ENCODE measurements at regions not wholly inside any gene's neighbourhood (a gene's known extent, or its start where the extent isn't known, plus 50 kb on each side); places are given as distances from the start of the nearest gene placed in this dataset.

GRCh38 chr20:7622399-7622961 is 317.8 kb downstream of the HAO1 start:
- Histone ChIP-seq H3K4me2 (ENCODE audit: low read depth, low read length, poor library complexity, severe bottlenecking) (no peak overlapping the region), H3F3A (ENCODE audit: low read depth) (no peaks in the 10 kb centered on the region), H4K20me1 (ENCODE audit: insufficient read depth, low read length, poor library complexity, severe bottlenecking) (no peaks in the 10 kb centered on the region), H3K9ac (ENCODE audit: low read depth, low read length, poor library complexity, severe bottlenecking) (no peak overlapping the region), H3K9me3 (ENCODE audit: insufficient read depth, low read depth, low read length) (no peaks in the 10 kb centered on the region), H3K4me3 (ENCODE audit: low read length, poor library complexity, severe bottlenecking) (no peak overlapping the region), H3K9me2 (replicated peaks; ENCODE audit: low read depth, low read length) (no peaks in the 10 kb centered on the region), H3K27me3 (ENCODE audit: insufficient read depth, low read length, poor library complexity, severe bottlenecking) (no peaks in the 10 kb centered on the region), H3K79me2 (ENCODE audit: insufficient read depth, low read length) (no peaks in the 10 kb centered on the region), H3K36me3 (ENCODE audit: insufficient read depth, low read length) (no peaks in the 10 kb centered on the region), H2AFZ (ENCODE audit: low read length) (no peak overlapping the region), H3K4me1 (ENCODE audit: insufficient read depth, low read length, poor library complexity, severe bottlenecking) (no peaks in the 10 kb centered on the region)
- no peak for TF ChIP-seq CTCF (conservative IDR thresholded peaks at IDR 0.05; ENCODE audit: low read length)
- no peak for TF ChIP-seq EZH2phosphoT487 (IDR thresholded peaks at IDR 0.05; ENCODE audit: borderline replicate concordance)

DNA sequence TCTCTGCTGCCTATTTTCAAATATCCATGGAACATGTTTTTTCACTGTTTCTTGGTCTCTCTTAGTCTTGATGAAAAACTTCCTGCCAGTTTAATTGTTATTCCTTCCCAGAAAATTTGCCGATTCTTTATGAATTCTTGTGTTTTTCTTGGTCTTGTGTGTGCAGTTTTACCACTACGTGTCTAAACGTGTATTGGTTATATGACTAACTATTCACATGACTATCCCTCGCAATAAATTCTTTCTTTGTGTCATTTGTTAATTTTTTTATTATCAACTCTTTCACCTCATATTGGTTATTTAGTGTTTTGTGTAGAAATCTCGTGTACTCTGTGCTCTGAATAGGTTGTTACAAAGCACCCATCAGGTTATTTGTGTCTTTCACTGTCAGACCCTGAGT is 315.4 kb downstream of the HAO1 start:
- TF ChIP-seq CTCF (conservative IDR thresholded peaks at IDR 0.05; ENCODE audit: low read length) (no peak), EZH2phosphoT487 (IDR thresholded peaks at IDR 0.05; ENCODE audit: borderline replicate concordance) (no peak)
- no peaks in the 10 kb centered on the region for H3K27me3 ChIP-seq (ENCODE audit: insufficient read depth, low read length, poor library complexity, severe bottlenecking)
- H3K4me3 ChIP-seq (ENCODE audit: low read length, poor library complexity, severe bottlenecking) = no peak overlapping the region
- no peaks in the 10 kb centered on the region for H3K79me2 ChIP-seq (ENCODE audit: insufficient read depth, low read length)
- H3K9ac ChIP-seq (ENCODE audit: low read depth, low read length, poor library complexity, severe bottlenecking) = no peak overlapping the region
- H3K9me3 ChIP-seq (ENCODE audit: insufficient read depth, low read depth, low read length) = no peaks in the 10 kb centered on the region
- H2AFZ ChIP-seq (ENCODE audit: low read length) = no peak overlapping the region
- H3F3A ChIP-seq (ENCODE audit: low read depth) = no peaks in the 10 kb centered on the region
- H3K4me2 ChIP-seq (ENCODE audit: low read depth, low read length, poor library complexity, severe bottlenecking) = no peak overlapping the region
- no peaks in the 10 kb centered on the region for H4K20me1 ChIP-seq (ENCODE audit: insufficient read depth, low read length, poor library complexity, severe bottlenecking)
- no peaks in the 10 kb centered on the region for H3K4me1 ChIP-seq (ENCODE audit: insufficient read depth, low read length, poor library complexity, severe bottlenecking)
- no peaks in the 10 kb centered on the region for H3K36me3 ChIP-seq (ENCODE audit: insufficient read depth, low read length)
- no peaks in the 10 kb centered on the region for H3K9me2 ChIP-seq (replicated peaks; ENCODE audit: low read depth, low read length)

DNA sequence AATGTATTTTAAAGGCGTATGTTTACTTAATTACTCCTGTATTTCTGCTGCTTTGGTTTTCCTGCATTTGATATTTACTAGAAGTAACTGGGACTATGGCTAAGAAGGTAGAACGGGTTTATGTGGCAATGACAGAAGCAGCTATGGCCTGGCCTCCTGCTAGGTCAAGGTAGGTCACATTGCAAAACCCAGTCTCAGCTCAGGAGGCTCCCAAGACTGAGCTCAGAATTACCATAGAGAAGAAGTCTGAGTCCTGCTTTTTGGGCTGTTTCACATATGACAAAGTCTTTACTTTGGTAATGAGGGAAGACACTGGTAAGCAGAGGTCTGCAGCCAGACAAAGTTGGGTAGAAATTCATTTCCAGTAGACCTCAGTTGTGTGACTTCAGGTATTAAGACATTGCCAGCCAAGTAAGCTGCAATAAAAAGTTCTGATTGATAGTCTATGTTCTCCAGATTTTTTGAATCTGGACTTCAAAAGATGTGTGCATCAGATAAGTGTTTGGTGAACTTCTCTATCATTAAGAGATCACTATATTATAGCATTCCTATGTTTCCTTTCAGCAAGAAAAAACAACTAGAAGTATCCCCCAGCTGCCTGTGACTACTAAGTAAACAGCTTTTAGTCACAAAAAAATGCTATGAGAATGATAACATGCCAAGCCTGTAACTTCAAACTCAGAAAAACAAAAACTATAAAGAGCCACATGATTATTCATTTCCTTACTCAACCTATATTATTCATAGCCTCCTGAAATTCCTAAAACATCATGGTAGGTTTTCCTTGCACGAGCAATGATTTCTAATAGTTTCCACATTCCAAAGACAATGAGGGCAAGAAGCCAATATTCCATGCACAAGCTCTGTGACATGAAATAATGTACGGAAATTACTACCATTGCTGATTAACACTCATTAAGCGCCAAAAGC is 312.3 kb downstream of the HAO1 start:
- H4K20me1 ChIP-seq (ENCODE audit: insufficient read depth, low read length, poor library complexity, severe bottlenecking) = no peaks in the 10 kb centered on the region
- H3K79me2 ChIP-seq (ENCODE audit: insufficient read depth, low read length) = no peaks in the 10 kb centered on the region
- H3F3A ChIP-seq (ENCODE audit: low read depth) = no peaks in the 10 kb centered on the region
- no peak overlapping the region for H3K4me2 ChIP-seq (ENCODE audit: low read depth, low read length, poor library complexity, severe bottlenecking)
- no peak overlapping the region for H2AFZ ChIP-seq (ENCODE audit: low read length)
- no peaks in the 10 kb centered on the region for H3K9me3 ChIP-seq (ENCODE audit: insufficient read depth, low read depth, low read length)
- H3K36me3 ChIP-seq (ENCODE audit: insufficient read depth, low read length) = no peaks in the 10 kb centered on the region
- no peaks in the 10 kb centered on the region for H3K9me2 ChIP-seq (replicated peaks; ENCODE audit: low read depth, low read length)
- H3K9ac ChIP-seq (ENCODE audit: low read depth, low read length, poor library complexity, severe bottlenecking) = no peak overlapping the region
- H3K27me3 ChIP-seq (ENCODE audit: insufficient read depth, low read length, poor library complexity, severe bottlenecking) = no peaks in the 10 kb centered on the region
- no peak for TF ChIP-seq CTCF (conservative IDR thresholded peaks at IDR 0.05; ENCODE audit: low read length)
- no peak for TF ChIP-seq EZH2phosphoT487 (IDR thresholded peaks at IDR 0.05; ENCODE audit: borderline replicate concordance)
- no peak overlapping the region for H3K4me3 ChIP-seq (ENCODE audit: low read length, poor library complexity, severe bottlenecking)
- H3K4me1 ChIP-seq (ENCODE audit: insufficient read depth, low read length, poor library complexity, severe bottlenecking) = no peaks in the 10 kb centered on the region
